ENCODE measurements at regions not wholly inside any gene's neighbourhood (a gene's known extent, or its start where the extent isn't known, plus 50 kb on each side); places are given as distances from the start of the nearest gene placed in this dataset.

GRCh38 chr5:60206234-60206633, 312.7 kb upstream of the PDE4D start:
- TF ChIP-seq CTCF (conservative IDR thresholded peaks at IDR 0.05; ENCODE audit: low read length) (no peak), EZH2phosphoT487 (IDR thresholded peaks at IDR 0.05; ENCODE audit: borderline replicate concordance) (no peak)

Data from Loucy (cell line).